GM21390 (cell line): ENCODE measurements at regions not wholly inside any gene's neighbourhood (a gene's known extent, or its start where the extent isn't known, plus 50 kb on each side); places are given as distances from the start of the nearest gene placed in this dataset.

Experiments used
- ATAC-seq: cut with Tn5 transposase; IDR thresholded peaks from one replicate; pipeline ENCODE4 v1.9.1; 2021; ENCODE audit not compliant: unreplicated experiment

DNA sequence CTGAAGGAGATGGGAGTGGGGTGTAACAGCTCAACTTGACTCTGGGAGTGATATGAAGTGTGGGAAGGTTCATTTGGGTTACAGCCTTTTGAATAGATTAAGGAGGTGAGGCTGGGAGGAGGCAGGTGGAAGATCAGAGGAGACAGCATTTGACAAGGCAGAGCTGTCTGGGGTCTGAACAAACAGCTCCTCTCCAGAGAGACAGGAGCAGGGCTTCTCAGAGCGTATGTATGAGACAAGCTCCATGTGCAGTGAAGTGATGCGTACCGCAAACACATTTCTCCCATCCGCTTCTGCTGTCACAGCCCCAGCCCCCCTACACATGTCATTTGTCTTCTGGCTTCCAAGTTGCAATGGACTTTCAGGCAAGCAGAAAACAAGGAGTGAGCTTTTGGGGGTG, 137.1 kb upstream of the E2F8 start:
- ATAC-seq, result no peak

DNA sequence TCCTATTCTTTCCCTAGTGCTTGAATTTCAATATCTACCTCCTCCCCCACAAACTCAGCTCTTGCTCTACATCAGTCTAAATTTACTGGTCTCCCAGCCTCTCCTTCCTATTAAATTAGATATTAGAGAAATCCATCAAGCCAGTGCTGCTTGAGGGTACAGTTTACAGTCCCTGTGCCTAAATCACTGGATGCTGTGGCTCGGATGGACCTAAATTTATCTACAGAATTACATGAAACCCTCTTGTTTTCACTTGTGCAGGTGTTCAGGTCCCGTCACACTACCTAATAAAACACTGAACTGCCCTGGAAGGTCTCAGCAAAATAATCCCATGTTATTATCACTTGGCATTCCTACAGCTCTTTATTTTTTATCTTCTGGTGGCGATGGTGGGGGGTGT, 134.7 kb upstream of the E2F8 start:
- ATAC-seq, result no peak

- no peak for ATAC-seq
These were observed 133.4 kb upstream of the E2F8 start for GRCh38 chr11:19374151-19374569.

- no peak for ATAC-seq
These were observed 131.6 kb upstream of the E2F8 start for GRCh38 chr11:19372381-19372780.

DNA sequence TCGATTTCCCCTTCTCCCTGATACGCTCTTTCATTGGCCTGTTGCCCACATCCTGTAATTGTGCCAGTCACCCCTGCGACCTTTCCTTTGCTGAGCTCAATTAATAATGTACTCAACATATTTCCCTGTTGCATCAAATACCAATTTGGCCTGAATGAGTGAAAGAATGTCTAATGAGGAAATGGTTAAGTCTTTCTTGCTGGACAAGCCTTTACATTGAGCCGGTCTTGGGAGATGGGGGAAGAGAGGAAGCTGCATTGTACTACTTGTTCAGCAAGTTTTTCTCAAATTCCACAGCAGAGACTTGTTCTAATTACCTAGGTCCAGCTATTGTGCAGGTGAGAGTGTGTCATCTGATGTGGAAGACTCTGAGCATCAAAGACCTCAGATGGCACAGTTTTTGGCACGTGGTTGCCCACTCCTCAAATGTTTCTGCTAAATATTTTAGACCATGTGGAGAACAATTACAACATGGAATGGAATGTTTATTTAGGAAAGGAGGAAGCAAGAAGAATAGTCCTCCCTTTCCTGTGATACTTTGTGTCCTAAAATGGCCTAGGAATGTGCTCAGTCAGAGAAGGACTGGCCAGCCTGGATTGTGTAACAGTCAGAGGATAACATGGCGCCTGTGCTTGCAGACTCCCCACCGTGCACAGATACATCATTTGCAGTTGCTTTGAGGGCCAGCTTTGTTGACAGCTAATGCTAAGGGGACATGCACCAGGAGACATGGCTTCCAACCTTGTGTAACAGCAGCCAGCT, 129.5 kb upstream of the E2F8 start:
- ATAC-seq, result no peak

- no peak for ATAC-seq
These were observed 128.1 kb upstream of the E2F8 start for GRCh38 chr11:19368726-19369375.

- ATAC-seq, result no peak
These were observed 126.4 kb upstream of the E2F8 start for GRCh38 chr11:19366992-19367709.

DNA sequence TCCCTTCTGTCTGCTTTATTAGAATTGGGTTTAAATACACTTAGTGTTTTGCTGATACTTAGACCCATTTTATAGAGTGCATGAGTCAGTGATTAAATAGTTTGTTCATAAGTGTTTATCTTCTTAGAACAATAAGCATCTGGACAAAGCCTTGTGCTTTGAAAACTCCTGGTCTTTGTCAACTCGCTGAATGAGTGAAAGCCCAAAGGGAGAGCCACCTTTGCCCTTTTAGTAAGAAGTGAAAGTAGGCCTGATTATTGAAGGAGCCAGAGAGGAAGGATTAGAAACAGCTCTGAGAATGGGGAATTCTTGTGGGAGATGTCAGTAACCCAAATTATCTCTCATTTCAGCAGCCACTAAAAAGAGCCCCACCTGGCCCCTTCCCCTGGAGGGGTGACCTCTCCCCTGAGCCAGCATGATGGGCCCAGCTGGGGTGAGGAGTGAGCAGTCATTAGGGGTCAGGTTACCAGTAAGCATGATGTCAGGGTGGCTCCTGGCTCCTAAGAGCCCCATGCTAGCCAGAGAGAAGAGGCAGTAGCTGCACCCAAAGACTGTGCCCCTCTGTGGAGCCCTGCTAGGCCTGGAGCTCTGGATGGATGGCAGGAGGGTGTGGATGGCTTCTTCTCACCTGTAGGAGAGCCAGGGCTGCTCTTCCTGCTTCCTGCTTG, 125.1 kb upstream of the E2F8 start:
- no peak for ATAC-seq

DNA sequence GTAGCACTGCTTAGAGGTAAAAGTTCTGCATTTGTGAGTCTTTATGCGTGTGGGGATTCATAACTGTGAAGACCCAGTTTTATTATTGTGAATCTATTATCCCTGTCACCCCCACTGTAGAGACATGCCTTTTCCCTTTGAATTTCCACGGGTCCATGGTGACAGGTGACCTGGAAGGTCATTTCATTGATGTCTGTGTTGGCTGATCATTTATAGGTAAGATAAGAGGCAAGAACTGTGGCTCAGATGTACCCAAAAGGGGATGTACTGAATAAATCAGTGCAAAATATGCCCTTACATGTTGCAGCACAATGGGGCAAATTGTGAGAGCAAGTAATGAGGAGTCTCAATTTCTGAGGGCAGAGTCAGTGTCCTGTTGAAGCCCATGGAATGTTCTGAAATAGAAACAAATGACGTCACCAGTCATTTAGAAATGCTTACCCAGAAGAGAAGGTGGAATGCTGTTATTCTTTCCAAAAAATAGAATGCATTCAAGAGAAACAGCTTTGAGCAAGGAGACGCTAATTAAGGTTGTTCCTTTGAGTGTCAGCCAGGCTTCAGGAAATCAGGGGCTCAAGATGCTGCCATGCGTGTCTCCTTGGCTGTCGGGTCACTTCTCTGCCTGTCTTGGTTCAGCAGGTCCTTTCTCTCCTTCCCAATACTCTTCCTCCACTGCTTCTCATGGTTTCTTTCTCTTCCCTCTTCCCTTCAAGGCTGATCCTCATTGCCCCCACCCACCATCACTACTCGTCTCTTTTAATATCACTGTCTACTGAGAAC, 118.7 kb upstream of the E2F8 start:
- no peak for ATAC-seq

- ATAC-seq, result no peak
These were observed 117.2 kb upstream of the E2F8 start for GRCh38 chr11:19357943-19358342.

- no peak for ATAC-seq
These were observed 114.9 kb upstream of the E2F8 start for GRCh38 chr11:19355601-19356000.

- ATAC-seq, result no peak
These were observed 112.6 kb upstream of the E2F8 start for GRCh38 chr11:19353287-19353850.

DNA sequence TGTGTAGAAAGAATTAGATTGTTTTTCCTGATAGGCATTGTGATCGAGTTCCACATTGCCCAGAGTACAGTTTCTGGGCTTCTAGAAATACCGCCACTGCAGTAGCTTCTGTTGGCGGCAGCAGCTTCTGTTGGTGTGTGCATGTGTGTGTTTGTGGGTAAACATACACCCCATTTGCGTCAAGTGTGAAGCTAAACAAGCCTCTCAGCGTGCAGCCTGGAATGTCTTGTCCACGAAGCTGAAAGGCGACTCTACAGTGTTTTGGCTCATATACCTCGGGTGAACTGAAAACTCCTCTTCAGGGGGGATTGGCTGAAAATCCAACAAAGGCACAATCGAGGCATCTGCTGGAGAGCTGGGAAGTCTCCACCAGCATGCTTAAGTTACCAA, 112.0 kb upstream of the E2F8 start:
- ATAC-seq, result no peak

- ATAC-seq, result no peak
These were observed 111.5 kb upstream of the E2F8 start for GRCh38 chr11:19352072-19352770.

DNA sequence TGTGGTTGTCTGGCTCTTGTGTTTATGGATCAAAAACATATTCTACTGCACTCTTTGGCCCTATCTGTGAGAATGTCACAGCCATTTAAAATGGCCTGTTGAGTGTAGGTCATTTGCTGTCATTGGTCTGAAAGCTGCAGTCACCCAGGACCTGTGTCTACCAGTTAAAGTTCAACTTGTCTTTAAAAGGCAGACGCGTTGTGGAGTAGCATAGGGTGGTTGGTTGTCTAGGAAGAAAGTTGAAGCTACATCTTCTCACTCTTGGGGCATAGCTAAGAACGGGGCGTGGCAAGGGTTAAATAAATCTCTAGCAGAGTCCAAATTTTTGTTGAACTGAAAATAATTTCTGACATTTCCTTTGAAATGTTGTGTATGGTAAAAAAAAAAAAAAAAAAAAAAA, 110.7 kb upstream of the E2F8 start:
- ATAC-seq, result no peak

DNA sequence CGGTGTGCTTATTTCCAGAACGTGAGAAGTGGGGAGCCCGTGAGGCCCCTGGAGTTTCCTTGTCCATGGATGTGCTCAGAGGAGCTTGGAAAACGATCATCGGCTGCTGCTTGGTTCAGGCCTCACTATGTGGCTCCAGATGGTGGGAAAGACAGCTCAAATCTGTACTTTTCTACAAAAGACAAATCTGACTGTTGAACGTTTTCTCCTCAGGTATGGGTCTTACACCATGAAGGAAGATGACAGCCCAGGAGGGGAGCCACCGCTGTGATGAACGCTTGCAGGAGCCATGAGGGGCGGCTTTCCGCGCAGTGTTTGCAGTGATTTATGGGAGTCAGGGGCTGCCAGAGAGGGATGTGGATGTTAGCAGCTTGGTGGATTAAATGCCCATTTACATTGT, 109.4 kb upstream of the E2F8 start:
- ATAC-seq, result no peak

- ATAC-seq, result no peak
These were observed 108.7 kb upstream of the E2F8 start for GRCh38 chr11:19349340-19350025.

DNA sequence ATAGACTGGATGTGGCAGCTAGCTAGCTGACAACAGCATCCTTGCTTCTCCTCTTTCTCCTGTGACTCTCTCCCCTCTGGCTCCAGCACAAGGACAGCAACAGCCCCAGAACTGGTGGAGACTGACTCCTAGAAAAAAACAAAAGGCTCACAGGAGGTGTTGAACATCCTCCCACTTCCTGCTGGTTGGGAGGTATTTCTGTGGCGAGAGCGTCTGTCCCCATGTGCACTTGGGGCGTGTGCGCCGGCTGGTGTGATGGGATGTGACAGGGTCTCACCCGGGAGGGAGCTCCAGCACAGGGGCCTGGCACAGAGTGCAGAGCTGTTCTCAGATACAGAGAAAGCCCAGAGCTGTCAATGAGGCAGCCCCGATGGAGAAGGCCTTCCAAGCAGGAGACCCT, 107.2 kb upstream of the E2F8 start:
- no peak for ATAC-seq
